Natural killer cell (primary cell): ENCODE measurements at regions not wholly inside any gene's neighbourhood (a gene's known extent, or its start where the extent isn't known, plus 50 kb on each side); places are given as distances from the start of the nearest gene placed in this dataset.

Experiments used
- ATAC-seq, 3 donors: fragments of 150-1000 bp in 2 of 3; fragments of 200-7000 bp in 1 of 3; cut with Tn5 transposase; 1 replicate in 1 of 3; 2 replicates in 2 of 3; pipeline ENCODE4 v1.10.0; 2021; ENCODE audit warnings: mild to moderate bottlenecking in 2 of 3, moderate library complexity in 2 of 3
- DNase-seq, 2 donors: peaks; one replicate each; pipeline versions ENCODE4 v3.0.0 to v3.0.0-alpha.2; 2013 to 2021; ENCODE audit warnings: mixed read lengths in 1 of 2
- H3K27ac ChIP-seq: one replicate; pipeline ENCODE4 v1.5.1; 2013; ENCODE audit warnings: mild to moderate bottlenecking, low read length
- H3K27me3 ChIP-seq: one replicate; pipeline ENCODE4 v1.6.1; 2013; ENCODE audit warnings: low read length; ENCODE audit not compliant: control insufficient read depth, insufficient read depth
- H3K36me3 ChIP-seq: one replicate; pipeline ENCODE4 v1.6.1; 2013; ENCODE audit warnings: low read length; ENCODE audit not compliant: control insufficient read depth, insufficient read depth
- H3K4me1 ChIP-seq: one replicate; pipeline ENCODE4 v1.6.1; 2013; ENCODE audit warnings: low read length; ENCODE audit not compliant: control insufficient read depth, insufficient read depth
- H3K4me3 ChIP-seq: one replicate; pipeline ENCODE4 v1.5.1; 2013; ENCODE audit warnings: low read length
- H3K9me3 ChIP-seq: one replicate; pipeline ENCODE4 v1.6.1; 2013; ENCODE audit warnings: low read length; ENCODE audit not compliant: control insufficient read depth, insufficient read depth
- H3K27ac Mint-ChIP-seq, 2 donors: one replicate each; pipeline ENCODE4 v1.8.0; 2022; ENCODE audit warnings: mild to moderate bottlenecking in 2 of 2, mixed read lengths in 2 of 2, moderate library complexity in 1 of 2
- H3K27me3 Mint-ChIP-seq, 2 donors: one replicate each; pipeline ENCODE4 v1.8.0; 2022; ENCODE audit warnings: low read depth in 2 of 2, mixed read lengths in 2 of 2
- H3K36me3 Mint-ChIP-seq: one replicate; pipeline ENCODE4 v1.8.0; 2022; ENCODE audit warnings: mixed read lengths
- H3K4me1 Mint-ChIP-seq, 2 donors: one replicate each; pipeline ENCODE4 v1.8.0; 2022; ENCODE audit warnings: mixed read lengths in 2 of 2
- H3K4me3 Mint-ChIP-seq: one replicate; pipeline ENCODE4 v1.8.0; 2022; ENCODE audit warnings: mild to moderate bottlenecking, moderate library complexity, mixed read lengths
- H3K9me3 Mint-ChIP-seq, 2 donors: one replicate each; pipeline ENCODE4 v1.8.0; 2022; ENCODE audit warnings: mixed read lengths in 2 of 2
- WGBS: methylation state at CpG from one replicate; pipeline ENCODE4 v1.1.7; 2013; ENCODE audit warnings: missing lambda C conversion rate; ENCODE audit not compliant: insufficient coverage; 5-methylcytosine and 5-hydroxymethylcytosine counted together
- intact Hi-C: fragments of 100-400 bp; cut with micrococcal nuclease; formaldehyde crosslinking; loops from one replicate; pipeline ENCODE4 v1.14.2; 2022
- TF ChIP-seq, protein P1 (sequence below): fragments of 200-600 bp; IDR thresholded peaks from one replicate; pipeline ENCODE4 v1.8.0; 2022; ENCODE audit warnings: antibody characterized with exemption

DNA sequence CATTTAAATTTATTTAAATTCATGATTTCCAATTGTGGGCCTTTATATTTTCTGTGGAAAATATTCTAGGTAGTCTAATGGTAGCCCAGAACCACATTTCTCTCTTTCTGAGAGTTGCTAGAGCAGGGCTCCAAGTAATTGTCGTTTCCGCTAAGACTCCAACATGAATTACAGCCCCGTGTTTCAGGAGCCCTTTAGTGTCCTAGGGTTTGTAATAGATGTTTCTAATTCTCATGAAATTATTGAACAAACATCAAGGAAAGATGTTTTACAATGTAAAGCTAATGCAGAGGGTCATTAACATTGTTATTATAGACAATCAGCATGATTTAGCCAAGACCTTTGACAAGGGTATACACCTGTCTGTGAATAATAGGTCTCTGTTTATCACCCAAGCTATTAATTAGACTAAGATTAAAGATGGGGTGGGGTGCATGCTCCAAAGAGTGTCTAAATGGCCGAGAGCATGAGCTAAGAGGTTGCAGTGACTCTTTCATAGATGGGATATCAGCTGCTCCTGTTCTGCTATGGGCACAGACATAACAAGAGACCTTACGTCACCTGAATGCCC, 81.8 kb upstream of the NTM start:
- H3K27me3 ChIP-seq = no peaks in the 10 kb centered on the region
- intact Hi-C loops = no loop called here
- H3K4me1 Mint-ChIP-seq = no peaks in the 10 kb centered on the region

DNA sequence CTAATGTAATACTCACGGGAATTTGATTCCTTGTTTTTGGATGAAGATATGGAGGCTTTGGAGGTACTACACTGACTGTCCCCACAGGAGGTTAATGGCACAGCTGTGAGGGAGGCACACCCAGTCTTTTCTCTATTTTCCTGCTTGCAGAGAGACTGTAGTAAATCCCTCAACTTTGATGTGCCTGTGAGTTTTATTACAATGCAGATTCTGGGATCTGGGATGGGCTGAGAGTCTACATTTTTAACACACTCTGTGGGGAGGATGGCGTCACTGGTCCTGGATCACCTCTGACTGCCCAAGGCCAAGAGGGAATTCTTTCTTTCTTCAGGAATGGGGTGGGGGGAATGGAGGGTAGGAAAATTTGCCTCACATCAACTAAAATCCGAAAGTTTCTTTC, 80.2 kb upstream of the NTM start:
- no peaks in the 10 kb centered on the region for H3K4me1 ChIP-seq
- intact Hi-C loops = no loop called here
- Mint-ChIP-seq H3K4me1 (no peaks in the 10 kb centered on the region), H3K36me3 (no peaks in the 10 kb centered on the region), H3K27ac (no peak overlapping the region), H3K9me3 (peaks cover 0 to 3% of the 10 kb centered on the region in 2 donors), H3K27me3 (no peaks in the 10 kb centered on the region), H3K4me3 (no peak overlapping the region)
- no peak overlapping the region for H3K4me3 ChIP-seq
- no peak for ATAC-seq
- H3K27ac ChIP-seq = no peak overlapping the region
- no peak for DNase-seq
- TF ChIP-seq, protein P1, sequence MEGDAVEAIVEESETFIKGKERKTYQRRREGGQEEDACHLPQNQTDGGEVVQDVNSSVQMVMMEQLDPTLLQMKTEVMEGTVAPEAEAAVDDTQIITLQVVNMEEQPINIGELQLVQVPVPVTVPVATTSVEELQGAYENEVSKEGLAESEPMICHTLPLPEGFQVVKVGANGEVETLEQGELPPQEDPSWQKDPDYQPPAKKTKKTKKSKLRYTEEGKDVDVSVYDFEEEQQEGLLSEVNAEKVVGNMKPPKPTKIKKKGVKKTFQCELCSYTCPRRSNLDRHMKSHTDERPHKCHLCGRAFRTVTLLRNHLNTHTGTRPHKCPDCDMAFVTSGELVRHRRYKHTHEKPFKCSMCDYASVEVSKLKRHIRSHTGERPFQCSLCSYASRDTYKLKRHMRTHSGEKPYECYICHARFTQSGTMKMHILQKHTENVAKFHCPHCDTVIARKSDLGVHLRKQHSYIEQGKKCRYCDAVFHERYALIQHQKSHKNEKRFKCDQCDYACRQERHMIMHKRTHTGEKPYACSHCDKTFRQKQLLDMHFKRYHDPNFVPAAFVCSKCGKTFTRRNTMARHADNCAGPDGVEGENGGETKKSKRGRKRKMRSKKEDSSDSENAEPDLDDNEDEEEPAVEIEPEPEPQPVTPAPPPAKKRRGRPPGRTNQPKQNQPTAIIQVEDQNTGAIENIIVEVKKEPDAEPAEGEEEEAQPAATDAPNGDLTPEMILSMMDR = no peak
- WGBS = 86% methylated on average over 1 of the region's 3 CpGs
- H3K36me3 ChIP-seq = no peaks in the 10 kb centered on the region
- no peaks in the 10 kb centered on the region for H3K27me3 ChIP-seq
- no peaks in the 10 kb centered on the region for H3K9me3 ChIP-seq

More for the DNA sequence above, 81.8 kb upstream of the NTM start:
- DNase-seq (no peak), ATAC-seq (no peak)
- Mint-ChIP-seq H3K9me3 (peaks cover 0 to 3% of the 10 kb centered on the region in 2 donors), H3K36me3 (no peaks in the 10 kb centered on the region), H3K4me3 (no peak overlapping the region), H3K27me3 (no peaks in the 10 kb centered on the region), H3K27ac (no peak overlapping the region)
- no peak overlapping the region for H3K27ac ChIP-seq
- WGBS = 71% methylated on average over 5 of the region's 5 CpGs
- no peaks in the 10 kb centered on the region for H3K9me3 ChIP-seq
- H3K4me1 ChIP-seq = no peaks in the 10 kb centered on the region
- H3K4me3 ChIP-seq = no peak overlapping the region
- H3K36me3 ChIP-seq = no peaks in the 10 kb centered on the region
- TF ChIP-seq, protein P1 = no peak

DNA sequence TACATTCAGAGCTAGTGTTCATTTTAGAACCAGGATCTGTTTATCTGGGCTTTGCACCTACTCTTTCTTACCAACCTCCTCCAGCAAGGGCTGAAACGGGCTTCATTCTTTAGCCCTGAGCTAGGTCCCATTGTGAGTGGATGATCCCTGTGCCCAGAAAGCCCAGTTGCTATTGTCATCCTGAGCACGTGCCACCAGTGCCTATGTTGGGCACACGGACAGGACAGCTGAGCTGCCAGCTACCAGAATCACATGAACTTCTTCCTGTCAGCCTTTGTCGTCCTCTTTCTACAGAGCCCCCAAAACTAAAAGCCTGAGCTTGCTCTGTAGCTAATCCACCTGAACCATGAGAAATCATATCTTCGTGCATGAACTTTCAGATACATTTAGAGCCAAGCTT, 74.4 kb upstream of the NTM start:
- H3K27ac Mint-ChIP-seq = no peak overlapping the region
- H3K4me3 Mint-ChIP-seq = no peak overlapping the region
- TF ChIP-seq, protein P1 = no peak
- Histone ChIP-seq H3K27me3 (no peaks in the 10 kb centered on the region), H3K4me1 (no peaks in the 10 kb centered on the region), H3K9me3 (no peaks in the 10 kb centered on the region), H3K4me3 (no peak overlapping the region), H3K36me3 (no peaks in the 10 kb centered on the region), H3K27ac (no peak overlapping the region)
- ATAC-seq (no peak), DNase-seq (no peak)
- WGBS = 73% methylated on average over 5 of the region's 5 CpGs
- H3K36me3 Mint-ChIP-seq = no peaks in the 10 kb centered on the region
- no peaks in the 10 kb centered on the region for H3K4me1 Mint-ChIP-seq
- intact Hi-C loops = no loop called here
- H3K27me3 Mint-ChIP-seq = peaks cover 0 to 10% of the 10 kb centered on the region in 2 donors
- peaks cover 0 to 2% of the 10 kb centered on the region in 2 donors for H3K9me3 Mint-ChIP-seq

DNA sequence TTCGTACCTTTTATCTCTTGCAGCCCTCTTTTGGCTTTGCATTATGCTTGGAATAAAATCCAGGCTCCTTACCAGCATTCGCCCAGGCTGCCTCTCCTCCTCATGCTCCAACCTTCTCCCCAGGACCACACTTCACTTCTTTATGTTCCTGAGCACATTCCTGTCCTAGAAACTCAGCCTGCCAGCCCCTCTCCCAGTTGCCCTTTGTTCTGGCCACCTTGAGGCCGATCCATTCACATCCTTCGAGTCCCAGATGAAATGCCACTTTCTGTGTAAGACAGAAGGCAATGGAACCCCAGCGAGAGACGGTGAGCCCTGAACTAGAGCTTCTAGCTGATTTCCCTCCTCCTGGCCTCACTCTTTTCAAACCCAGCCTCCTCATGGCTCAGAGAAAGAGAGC, 73.0 kb upstream of the NTM start:
- Mint-ChIP-seq H3K4me3 (no peak overlapping the region), H3K27me3 (peaks cover 0 to 10% of the 10 kb centered on the region in 2 donors), H3K4me1 (no peaks in the 10 kb centered on the region), H3K9me3 (peaks cover under 1 to 2% of the 10 kb centered on the region in 2 donors), H3K27ac (no peak overlapping the region), H3K36me3 (no peaks in the 10 kb centered on the region)
- DNase-seq = no peak
- ATAC-seq = no peak
- no peaks in the 10 kb centered on the region for H3K36me3 ChIP-seq
- WGBS = 81% methylated on average over 6 of the region's 6 CpGs
- H3K4me1 ChIP-seq = no peaks in the 10 kb centered on the region
- TF ChIP-seq, protein P1 = no peak
- no peaks in the 10 kb centered on the region for H3K27me3 ChIP-seq
- intact Hi-C loops = no loop called here
- no peaks in the 10 kb centered on the region for H3K9me3 ChIP-seq
- H3K4me3 ChIP-seq = no peak overlapping the region
- no peak overlapping the region for H3K27ac ChIP-seq
